SH-SY5Y (cell line): ENCODE measurements at regions not wholly inside any gene's neighbourhood (a gene's known extent, or its start where the extent isn't known, plus 50 kb on each side); places are given as distances from the start of the nearest gene placed in this dataset.

Experiments used
- GATA2 ChIP-seq: IDR thresholded peaks from 2 replicates; pipeline ENCODE4 v1.6.1; 2011; ENCODE audit warnings: mild to moderate bottlenecking, low read depth, low read length
- GATA3 ChIP-seq: IDR thresholded peaks from 2 replicates; pipeline ENCODE4 v1.6.1; 2011; ENCODE audit warnings: low read depth, mild to moderate bottlenecking, low read length, moderate library complexity

DNA sequence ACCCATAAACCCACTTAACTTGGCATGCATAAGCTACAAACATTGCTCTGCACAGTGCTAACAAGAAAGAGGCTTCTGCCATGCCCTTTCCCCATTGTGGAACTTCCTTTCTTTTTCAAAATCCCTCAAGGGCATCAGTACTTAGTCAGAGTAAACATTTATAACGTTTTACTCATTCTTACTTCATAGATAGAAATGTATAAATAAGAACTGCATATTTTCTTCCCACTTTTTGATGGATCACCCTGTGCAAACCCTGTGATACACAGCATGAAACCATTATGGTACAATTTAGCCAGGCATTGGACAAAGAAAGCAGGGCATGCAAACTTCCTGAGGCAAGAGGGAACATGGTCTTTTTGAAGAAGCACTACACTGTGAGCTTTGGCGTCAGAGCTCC lies 113.8 kb upstream of the FOXG1 start:
- no peak for TF ChIP-seq GATA2
- TF ChIP-seq GATA3 = no peak
